ENCODE measurements at regions not wholly inside any gene's neighbourhood (a gene's known extent, or its start where the extent isn't known, plus 50 kb on each side); places are given as distances from the start of the nearest gene placed in this dataset.
"Not testable (repeated sequence)": the region's sequence is repeated elsewhere in the genome, so short reads cannot be mapped to it uniquely, and the experiment has no call there.

GRCh38 chr13:103880146-103880545 lies 813.9 kb upstream of the SLC10A2 start:
- H3K36me3 Mint-ChIP-seq (ENCODE audit: low read depth); H3K4me3 Mint-ChIP-seq; DNase-seq; H3K27ac Mint-ChIP-seq; POLR2A ChIA-PET; H3K4me1 Mint-ChIP-seq; H3K9me3 Mint-ChIP-seq; H3K27me3 Mint-ChIP-seq; CTCF ChIA-PET: not testable (repeated sequence)

GRCh38 chr13:103878891-103879605 lies 812.8 kb upstream of the SLC10A2 start:
- no peak overlapping the region for H3K4me3 Mint-ChIP-seq
- H3K27ac Mint-ChIP-seq = no peak overlapping the region
- no peaks in the 10 kb centered on the region for H3K27me3 Mint-ChIP-seq
- no peaks in the 10 kb centered on the region for H3K36me3 Mint-ChIP-seq (ENCODE audit: low read depth)
- CTCF ChIA-PET = no interaction called here
- no peak for DNase-seq
- no peaks in the 10 kb centered on the region for H3K4me1 Mint-ChIP-seq
- POLR2A ChIA-PET = no interaction called here
- peaks cover 3% of the 10 kb centered on the region for H3K9me3 Mint-ChIP-seq

- H3K9me3 Mint-ChIP-seq = peaks cover 3% of the 10 kb centered on the region
- no peaks in the 10 kb centered on the region for H3K4me1 Mint-ChIP-seq
- ChIA-PET POLR2A (no interaction called here), CTCF (no interaction called here)
- DNase-seq = no peak
- H3K36me3 Mint-ChIP-seq (ENCODE audit: low read depth) = no peaks in the 10 kb centered on the region
- no peak overlapping the region for H3K27ac Mint-ChIP-seq
- no peaks in the 10 kb centered on the region for H3K27me3 Mint-ChIP-seq
- H3K4me3 Mint-ChIP-seq = no peak overlapping the region
Measured at GRCh38 chr13:103876571-103876970, 810.4 kb upstream of the SLC10A2 start.

GRCh38 chr13:103873725-103874124 lies 807.5 kb upstream of the SLC10A2 start:
- H3K4me1 Mint-ChIP-seq = no peaks in the 10 kb centered on the region
- ChIA-PET POLR2A (no interaction called here), CTCF (no interaction called here)
- no peaks in the 10 kb centered on the region for H3K36me3 Mint-ChIP-seq (ENCODE audit: low read depth)
- H3K27ac Mint-ChIP-seq = no peak overlapping the region
- no peak for DNase-seq
- no peaks in the 10 kb centered on the region for H3K27me3 Mint-ChIP-seq
- H3K9me3 Mint-ChIP-seq = peaks cover 9% of the 10 kb centered on the region
- no peak overlapping the region for H3K4me3 Mint-ChIP-seq

- peaks cover 9% of the 10 kb centered on the region for H3K9me3 Mint-ChIP-seq
- H3K36me3 Mint-ChIP-seq (ENCODE audit: low read depth) = no peaks in the 10 kb centered on the region
- CTCF ChIA-PET = no interaction called here
- POLR2A ChIA-PET = no interaction called here
- no peaks in the 10 kb centered on the region for H3K4me1 Mint-ChIP-seq
- H3K4me3 Mint-ChIP-seq = no peak overlapping the region
- no peak overlapping the region for H3K27ac Mint-ChIP-seq
- H3K27me3 Mint-ChIP-seq = no peaks in the 10 kb centered on the region
- no peak for DNase-seq
Measured at GRCh38 chr13:103866048-103866447, 799.8 kb upstream of the SLC10A2 start.

- peaks cover 5% of the 10 kb centered on the region for H3K9me3 Mint-ChIP-seq
- ChIA-PET CTCF (no interaction called here), POLR2A (no interaction called here)
- no peaks in the 10 kb centered on the region for H3K4me1 Mint-ChIP-seq
- DNase-seq = no peak
- H3K4me3 Mint-ChIP-seq = no peak overlapping the region
- H3K27ac Mint-ChIP-seq = no peak overlapping the region
- no peaks in the 10 kb centered on the region for H3K27me3 Mint-ChIP-seq
- H3K36me3 Mint-ChIP-seq (ENCODE audit: low read depth) = no peaks in the 10 kb centered on the region
Measured at GRCh38 chr13:103862525-103862924, 796.3 kb upstream of the SLC10A2 start.

GRCh38 chr13:103859952-103860351 lies 793.7 kb upstream of the SLC10A2 start:
- DNase-seq = no peak
- H3K4me1 Mint-ChIP-seq = no peaks in the 10 kb centered on the region
- no peaks in the 10 kb centered on the region for H3K36me3 Mint-ChIP-seq (ENCODE audit: low read depth)
- ChIA-PET CTCF (no interaction called here), POLR2A (no interaction called here)
- no peak overlapping the region for H3K27ac Mint-ChIP-seq
- H3K27me3 Mint-ChIP-seq = no peaks in the 10 kb centered on the region
- peaks cover 5% of the 10 kb centered on the region for H3K9me3 Mint-ChIP-seq
- H3K4me3 Mint-ChIP-seq = no peak overlapping the region

- Mint-ChIP-seq H3K27ac (no peak overlapping the region), H3K9me3 (peaks cover 13% of the 10 kb centered on the region), H3K4me3 (no peak overlapping the region), H3K36me3 (ENCODE audit: low read depth) (no peaks in the 10 kb centered on the region), H3K4me1 (no peaks in the 10 kb centered on the region), H3K27me3 (no peaks in the 10 kb centered on the region)
- POLR2A ChIA-PET = no interaction called here
- no peak for DNase-seq
- CTCF ChIA-PET = no interaction called here
Measured at GRCh38 chr13:103852036-103852435, 785.8 kb upstream of the SLC10A2 start.

GRCh38 chr13:103844471-103844870 lies 778.3 kb upstream of the SLC10A2 start:
- ChIA-PET CTCF (no interaction called here), POLR2A (no interaction called here)
- no peak overlapping the region for H3K4me3 Mint-ChIP-seq
- H3K9me3 Mint-ChIP-seq = peaks cover 13% of the 10 kb centered on the region
- H3K27ac Mint-ChIP-seq = no peak overlapping the region
- H3K27me3 Mint-ChIP-seq = no peaks in the 10 kb centered on the region
- no peak for DNase-seq
- H3K4me1 Mint-ChIP-seq = no peaks in the 10 kb centered on the region
- no peaks in the 10 kb centered on the region for H3K36me3 Mint-ChIP-seq (ENCODE audit: low read depth)

- H3K27me3 Mint-ChIP-seq = no peaks in the 10 kb centered on the region
- no peaks in the 10 kb centered on the region for H3K36me3 Mint-ChIP-seq (ENCODE audit: low read depth)
- H3K4me3 Mint-ChIP-seq = no peak overlapping the region
- peaks cover 2% of the 10 kb centered on the region for H3K9me3 Mint-ChIP-seq
- DNase-seq = no peak
- ChIA-PET POLR2A (no interaction called here), CTCF (no interaction called here)
- no peak overlapping the region for H3K27ac Mint-ChIP-seq
- no peaks in the 10 kb centered on the region for H3K4me1 Mint-ChIP-seq
Measured at GRCh38 chr13:103839460-103839859, 773.2 kb upstream of the SLC10A2 start.

- Mint-ChIP-seq H3K9me3 (peaks cover 12% of the 10 kb centered on the region), H3K4me1 (no peaks in the 10 kb centered on the region), H3K27me3 (no peaks in the 10 kb centered on the region), H3K36me3 (ENCODE audit: low read depth) (no peaks in the 10 kb centered on the region), H3K4me3 (no peak overlapping the region), H3K27ac (no peak overlapping the region)
- no peak for DNase-seq
- CTCF ChIA-PET = no interaction called here
- POLR2A ChIA-PET = no interaction called here
Measured at GRCh38 chr13:103835052-103835451, 768.8 kb upstream of the SLC10A2 start.

GRCh38 chr13:103833294-103833852 lies 767.2 kb upstream of the SLC10A2 start:
- Mint-ChIP-seq H3K36me3 (ENCODE audit: low read depth) (no peaks in the 10 kb centered on the region), H3K27ac (no peak overlapping the region), H3K4me3 (no peak overlapping the region), H3K4me1 (no peaks in the 10 kb centered on the region), H3K27me3 (no peaks in the 10 kb centered on the region), H3K9me3 (peaks cover 9% of the 10 kb centered on the region)
- ChIA-PET CTCF (no interaction called here), POLR2A (no interaction called here)
- no peak for DNase-seq

- Mint-ChIP-seq H3K36me3 (ENCODE audit: low read depth) (no peaks in the 10 kb centered on the region), H3K27me3 (no peaks in the 10 kb centered on the region), H3K27ac (no peak overlapping the region), H3K4me3 (no peak overlapping the region), H3K9me3 (peaks cover 14% of the 10 kb centered on the region), H3K4me1 (no peaks in the 10 kb centered on the region)
- POLR2A ChIA-PET = no interaction called here
- CTCF ChIA-PET = no interaction called here
- no peak for DNase-seq
Measured at GRCh38 chr13:103815619-103816018, 749.4 kb upstream of the SLC10A2 start.

GRCh38 chr13:103812971-103813370 lies 746.8 kb upstream of the SLC10A2 start:
- H3K27ac Mint-ChIP-seq = no peak overlapping the region
- H3K4me1 Mint-ChIP-seq = no peaks in the 10 kb centered on the region
- H3K4me3 Mint-ChIP-seq = no peak overlapping the region
- no peaks in the 10 kb centered on the region for H3K36me3 Mint-ChIP-seq (ENCODE audit: low read depth)
- H3K27me3 Mint-ChIP-seq = no peaks in the 10 kb centered on the region
- ChIA-PET POLR2A (no interaction called here), CTCF (no interaction called here)
- no peak for DNase-seq
- H3K9me3 Mint-ChIP-seq = peaks cover 14% of the 10 kb centered on the region
